ENCODE measurements at regions not wholly inside any gene's neighbourhood (a gene's known extent, or its start where the extent isn't known, plus 50 kb on each side); places are given as distances from the start of the nearest gene placed in this dataset.

DNA sequence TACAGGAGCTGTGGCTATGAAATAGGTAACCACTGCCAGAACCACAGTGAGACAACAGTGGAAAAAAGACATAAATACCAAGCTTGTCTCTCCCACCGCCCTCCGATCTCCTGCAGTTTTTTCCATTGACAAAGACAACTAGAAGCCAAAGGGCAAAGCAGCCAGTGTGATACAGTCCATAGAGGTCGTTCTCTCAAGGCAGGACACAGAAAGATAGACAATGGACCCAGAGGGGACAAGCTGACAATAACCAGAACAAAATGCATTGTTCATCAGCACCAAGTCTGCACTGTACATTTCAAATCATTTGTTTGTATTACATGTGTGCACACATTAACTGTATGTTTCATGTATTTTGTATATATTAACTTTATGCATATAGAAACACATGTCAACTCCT is 233.0 kb upstream of the NOL4 start:
- Histone ChIP-seq H2BK5ac (ENCODE audit: low read depth, low read length, poor library complexity, severe bottlenecking) (no peak overlapping the region), H4K5ac (ENCODE audit: low read depth, low read length) (no peak overlapping the region), H2AK9ac (replicated peaks; ENCODE audit: low read depth, low read length, poor library complexity) (no peak overlapping the region), H3K9me1 (ENCODE audit: insufficient read depth, low read length) (no peaks in the 10 kb centered on the region), H2AFZ (replicated peaks; ENCODE audit: low read length, poor library complexity) (no peak overlapping the region), H3K4me2 (ENCODE audit: low read depth, low read length) (no peak overlapping the region), H3K27ac (ENCODE audit: insufficient read depth, low read length) (no peak overlapping the region), H3K4me3 (ENCODE audit: insufficient read depth, low read depth, low read length) (no peak overlapping the region), H3K18ac (ENCODE audit: low read depth, low read length) (no peak overlapping the region), H3K23ac (ENCODE audit: low read depth, low read length) (no peak overlapping the region), H2BK20ac (ENCODE audit: low read depth, low read length) (no peak overlapping the region), H3K4ac (ENCODE audit: low read depth, low read length) (no peak overlapping the region), H3K27me3 (ENCODE audit: control insufficient read depth, insufficient read depth, low read length) (no peaks in the 10 kb centered on the region), H3K4me1 (ENCODE audit: control insufficient read depth, insufficient read depth, low read length) (no peaks in the 10 kb centered on the region), H3K9me3 (ENCODE audit: control insufficient read depth, insufficient read depth, low read length) (no peaks in the 10 kb centered on the region), H4K91ac (ENCODE audit: insufficient read depth, low read depth, low read length) (no peak overlapping the region), H2BK120ac (ENCODE audit: low read depth, low read length) (no peak overlapping the region), H4K8ac (ENCODE audit: low read depth in 2 of 2, low read length in 2 of 2) (no peak overlapping the region), H3K36me3 (ENCODE audit: control insufficient read depth, insufficient read depth, low read length) (no peaks in the 10 kb centered on the region), H2BK15ac (ENCODE audit: low read depth, low read length) (no peak overlapping the region), H2AK5ac (ENCODE audit: low read depth, low read length) (no peak overlapping the region), H3K14ac (replicated peaks; ENCODE audit: low read depth, low read length) (no peak overlapping the region), H3K9ac (ENCODE audit: low read depth, low read length) (no peak overlapping the region), H4K20me1 (ENCODE audit: insufficient read depth, low read length) (no peaks in the 10 kb centered on the region), H3K79me1 (ENCODE audit: low read depth in 1 of 2, low read length in 2 of 2) (no peaks in the 10 kb centered on the region), H3K56ac (ENCODE audit: extremely low read depth, insufficient read depth, low read length) (no peak overlapping the region)
- intact Hi-C loops (cut with micrococcal nuclease) = no loop called here
- DNase-seq (no peak), ATAC-seq (ENCODE audit: low read depth) (no peak)
- in situ Hi-C loops (cut with MboI; ENCODE audit: low sequenced_read_pairs) = no loop called here
- POLR2A ChIA-PET (ENCODE audit: unreplicated experiment) = no interaction called here
- CTCF ChIA-PET = no interaction called here
- TF ChIP-seq CTCF (conservative IDR thresholded peaks at IDR 0.05; ENCODE audit: low read depth, low read length) = no peak
- TF ChIP-seq RAD21 (IDR thresholded peaks at IDR 0.05; ENCODE audit: low read length) = no peak
- no TSS peak for BruUV-seq (replicated peaks)
- dilution Hi-C loops (cut with HindIII; ENCODE audit: low sequenced_read_pairs, unreplicated experiment) = no loop called here
- WGBS, 2 experiments (ENCODE audit: extremely low coverage in 2 of 2, insufficient read length in 1 of 2) = no CpG with 5 or more reads among the region's 3 CpGs
